ENCODE measurements at regions not wholly inside any gene's neighbourhood (a gene's known extent, or its start where the extent isn't known, plus 50 kb on each side); places are given as distances from the start of the nearest gene placed in this dataset.

DNA sequence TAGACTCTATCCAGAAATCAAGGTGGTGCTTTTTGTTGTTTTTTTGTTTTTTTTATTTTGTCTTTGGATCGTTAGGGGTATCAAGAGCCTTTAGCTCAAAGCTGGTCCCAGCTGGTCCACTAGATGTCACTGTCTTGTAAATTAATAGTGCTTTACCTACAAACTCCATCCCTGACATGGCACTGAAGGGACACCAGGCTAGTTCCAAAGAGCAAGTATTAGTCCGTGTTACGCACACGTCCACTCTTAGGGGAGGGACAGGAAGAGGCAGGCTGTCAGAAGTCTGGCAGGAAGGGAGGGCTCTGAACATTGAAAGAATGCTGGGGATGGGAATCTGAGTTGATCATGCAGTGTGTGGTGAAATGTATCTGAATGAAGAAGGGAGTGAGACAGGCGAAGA is 85.9 kb upstream of the CCBE1 start:
- Histone ChIP-seq H3K79me2 (ENCODE audit: low read depth) (no peaks in the 10 kb centered on the region), H3K4me2 (no peak overlapping the region), H3K27me3 (ENCODE audit: insufficient read depth, low read depth) (no peaks in the 10 kb centered on the region), H3K36me3 (ENCODE audit: low read depth) (no peaks in the 10 kb centered on the region), H3K27ac (no peak overlapping the region), H4K20me1 (ENCODE audit: insufficient read depth) (no peaks in the 10 kb centered on the region), H3K9me2 (ENCODE audit: insufficient read depth) (no peaks in the 10 kb centered on the region), H3K4me3 (no peak overlapping the region), H2AFZ (peak overlapping the region; percentile 59; the same call in 1 of the 2 replicates), H3F3A (ENCODE audit: insufficient read depth, low read depth) (peaks cover 10% of the 10 kb centered on the region), H3K4me1 (replicated peaks; ENCODE audit: insufficient read depth) (peaks cover 38% of the 10 kb centered on the region), H3K9me3 (ENCODE audit: insufficient read depth, low read depth) (no peaks in the 10 kb centered on the region)
- ChIA-PET POLR2A (ENCODE audit: unreplicated experiment) (no interaction called here), CTCF (interaction anchor here (2.6 kb wide), 1 partner anchor 40 kb away, joined by 14 read pairs; no protein-coding TSS in a partner anchor)
- intact Hi-C loops (cut with micrococcal nuclease; ENCODE audit: unreplicated experiment): loop anchor here (10.0 kb wide), 1 partner anchor 148 kb away; no protein-coding TSS in a partner anchor
- DNase-seq: peak; percentile 8 to 45
- TF ChIP-seq EZH2 (IDR thresholded peaks at IDR 0.05; ENCODE audit: low read depth): no peak
- TF ChIP-seq, protein P1, sequence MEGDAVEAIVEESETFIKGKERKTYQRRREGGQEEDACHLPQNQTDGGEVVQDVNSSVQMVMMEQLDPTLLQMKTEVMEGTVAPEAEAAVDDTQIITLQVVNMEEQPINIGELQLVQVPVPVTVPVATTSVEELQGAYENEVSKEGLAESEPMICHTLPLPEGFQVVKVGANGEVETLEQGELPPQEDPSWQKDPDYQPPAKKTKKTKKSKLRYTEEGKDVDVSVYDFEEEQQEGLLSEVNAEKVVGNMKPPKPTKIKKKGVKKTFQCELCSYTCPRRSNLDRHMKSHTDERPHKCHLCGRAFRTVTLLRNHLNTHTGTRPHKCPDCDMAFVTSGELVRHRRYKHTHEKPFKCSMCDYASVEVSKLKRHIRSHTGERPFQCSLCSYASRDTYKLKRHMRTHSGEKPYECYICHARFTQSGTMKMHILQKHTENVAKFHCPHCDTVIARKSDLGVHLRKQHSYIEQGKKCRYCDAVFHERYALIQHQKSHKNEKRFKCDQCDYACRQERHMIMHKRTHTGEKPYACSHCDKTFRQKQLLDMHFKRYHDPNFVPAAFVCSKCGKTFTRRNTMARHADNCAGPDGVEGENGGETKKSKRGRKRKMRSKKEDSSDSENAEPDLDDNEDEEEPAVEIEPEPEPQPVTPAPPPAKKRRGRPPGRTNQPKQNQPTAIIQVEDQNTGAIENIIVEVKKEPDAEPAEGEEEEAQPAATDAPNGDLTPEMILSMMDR (conservative IDR thresholded peaks at IDR 0.05): peak; percentile 64
- no TSS peak for BruUV-seq (replicated peaks)

DNA sequence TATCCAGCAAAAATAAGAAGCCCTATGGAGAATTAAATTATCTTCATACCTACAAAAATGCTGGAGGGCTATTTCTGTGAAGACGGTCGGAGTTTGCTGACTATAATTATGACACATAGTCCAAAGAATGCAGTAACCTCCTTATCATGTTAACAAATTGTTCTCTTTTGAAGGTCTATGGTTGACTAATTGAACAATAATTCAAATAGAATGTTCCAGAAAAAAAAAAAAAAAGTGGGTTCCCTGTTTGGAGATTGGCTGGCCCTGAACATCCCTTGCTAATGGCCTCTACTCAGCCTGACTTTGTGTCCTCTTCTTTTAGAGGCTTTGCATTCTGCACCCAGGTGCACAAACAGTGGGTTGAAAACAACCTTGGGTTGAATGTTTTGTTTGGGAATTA is 82.8 kb upstream of the CCBE1 start:
- no peaks in the 10 kb centered on the region for H3K9me2 ChIP-seq (ENCODE audit: insufficient read depth)
- ChIA-PET POLR2A (ENCODE audit: unreplicated experiment) (interaction anchor here (0.6 kb wide), 1 partner anchor 95 kb away, joined by 3 read pairs; no protein-coding TSS in a partner anchor), CTCF (interaction anchor here (0.7 to 1.1 kb wide), 2 partner anchors 149 to 212 kb away, joined by 3 read pairs; no protein-coding TSS in a partner anchor)
- no peak overlapping the region for H3K27ac ChIP-seq
- no peaks in the 10 kb centered on the region for H3K79me2 ChIP-seq (ENCODE audit: low read depth)
- TF ChIP-seq, protein P1 (conservative IDR thresholded peaks at IDR 0.05): no peak
- TF ChIP-seq EZH2 (IDR thresholded peaks at IDR 0.05; ENCODE audit: low read depth): no peak
- H3K9me3 ChIP-seq (ENCODE audit: insufficient read depth, low read depth): no peaks in the 10 kb centered on the region; the same call in 1 of the 2 replicates
- no peak overlapping the region for H2AFZ ChIP-seq
- H3K4me1 ChIP-seq (replicated peaks; ENCODE audit: insufficient read depth): peaks cover 18% of the 10 kb centered on the region
- H3K4me3 ChIP-seq: no peak overlapping the region
- no peaks in the 10 kb centered on the region for H4K20me1 ChIP-seq (ENCODE audit: insufficient read depth)
- H3K27me3 ChIP-seq (ENCODE audit: insufficient read depth, low read depth): no peaks in the 10 kb centered on the region
- peak overlapping the region; percentile 0; the same call in 1 of the 2 replicates for H3K4me2 ChIP-seq
- no TSS peak for BruUV-seq (replicated peaks)
- H3F3A ChIP-seq (ENCODE audit: insufficient read depth, low read depth): peaks cover 8% of the 10 kb centered on the region; the same call in 1 of the 2 replicates
- no peaks in the 10 kb centered on the region for H3K36me3 ChIP-seq (ENCODE audit: low read depth)
- intact Hi-C loops (cut with micrococcal nuclease; ENCODE audit: unreplicated experiment): loop anchor here (1.0 to 10.0 kb wide), 2 partner anchors 62 to 145 kb away; no protein-coding TSS in a partner anchor
- peak; percentile 5 to 92 for DNase-seq

DNA sequence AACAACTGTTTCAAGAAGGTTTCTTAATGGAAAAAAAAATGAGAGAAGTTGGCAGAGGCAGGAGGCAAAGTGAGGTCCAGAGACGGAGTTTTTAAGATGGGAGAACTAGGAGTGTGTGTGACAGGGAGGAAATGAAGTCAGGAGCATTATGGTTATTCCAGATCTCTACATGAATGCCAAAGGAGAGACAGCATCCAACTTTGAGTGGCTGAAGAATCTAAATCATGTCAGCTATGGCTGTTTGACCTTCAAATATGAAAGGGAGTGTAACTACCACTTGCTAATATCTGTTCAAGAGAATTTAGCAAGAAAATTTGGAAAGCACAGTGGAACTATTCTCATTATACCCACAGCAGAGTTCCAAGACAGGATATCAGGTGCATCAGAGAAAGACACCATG is 81.2 kb upstream of the CCBE1 start:
- H3K4me1 ChIP-seq (replicated peaks; ENCODE audit: insufficient read depth): peaks cover 18% of the 10 kb centered on the region
- no peaks in the 10 kb centered on the region for H4K20me1 ChIP-seq (ENCODE audit: insufficient read depth)
- TF ChIP-seq, protein P1 (conservative IDR thresholded peaks at IDR 0.05): no peak
- no peak for TF ChIP-seq EZH2 (IDR thresholded peaks at IDR 0.05; ENCODE audit: low read depth)
- H2AFZ ChIP-seq: no peak overlapping the region
- H3K9me2 ChIP-seq (ENCODE audit: insufficient read depth): no peaks in the 10 kb centered on the region
- POLR2A ChIA-PET (ENCODE audit: unreplicated experiment): no interaction called here
- no peaks in the 10 kb centered on the region for H3K36me3 ChIP-seq (ENCODE audit: low read depth)
- no peak overlapping the region for H3K27ac ChIP-seq
- no peak overlapping the region for H3K4me3 ChIP-seq
- intact Hi-C loops (cut with micrococcal nuclease; ENCODE audit: unreplicated experiment): no loop called here
- no peaks in the 10 kb centered on the region; the same call in 1 of the 2 replicates for H3K9me3 ChIP-seq (ENCODE audit: insufficient read depth, low read depth)
- H3K27me3 ChIP-seq (ENCODE audit: insufficient read depth, low read depth): no peaks in the 10 kb centered on the region
- no TSS peak for BruUV-seq (replicated peaks)
- DNase-seq: no peak
- H3K4me2 ChIP-seq: no peak overlapping the region
- H3K79me2 ChIP-seq (ENCODE audit: low read depth): no peaks in the 10 kb centered on the region
- H3F3A ChIP-seq (ENCODE audit: insufficient read depth, low read depth): peaks cover 8% of the 10 kb centered on the region; the same call in 1 of the 2 replicates
- CTCF ChIA-PET: no interaction called here
